HEK293T (cell line): ENCODE measurements at regions not wholly inside any gene's neighbourhood (a gene's known extent, or its start where the extent isn't known, plus 50 kb on each side); places are given as distances from the start of the nearest gene placed in this dataset.

Experiments used
- CTCF ChIA-PET: fragments of 350-600 bp; formaldehyde crosslinking; extraction: SDS; loops from one replicate; lab custom pipeline; 2021; ENCODE audit warnings: antibody characterized with exemption, inconsistent platforms; lab: Yijun Ruan, JAX
- POLR2A ChIA-PET: fragments of 350-600 bp; formaldehyde crosslinking; extraction: SDS; loops from one replicate; lab custom pipeline; 2020; ENCODE audit warnings: antibody characterized with exemption, inconsistent platforms; lab: Yijun Ruan, JAX
- DNase-seq: peaks from one replicate; pipeline ENCODE4 v3.0.0; 2012; ENCODE audit warnings: mixed read lengths; ENCODE audit errors: extremely low spot score
- ARNT ChIP-seq: fragments of 450-650 bp; IDR thresholded peaks from 2 replicates; pipeline ENCODE4 v1.6.1; 2017; ENCODE audit warnings: mild to moderate bottlenecking
- BHLHE40 ChIP-seq: fragments of 450-650 bp; IDR thresholded peaks from 2 replicates; pipeline ENCODE4 v1.6.1; 2016; ENCODE audit warnings: mild to moderate bottlenecking, moderate library complexity, borderline replicate concordance
- CTBP1 ChIP-seq: fragments of 450-650 bp; IDR thresholded peaks from 2 replicates; pipeline ENCODE4 v1.6.1; 2016; ENCODE audit warnings: borderline replicate concordance
- ELF4 ChIP-seq: fragments of 450-650 bp; IDR thresholded peaks from 2 replicates; pipeline ENCODE4 v1.6.1; 2017; ENCODE audit warnings: antibody characterized with exemption
- FOXA1 ChIP-seq: fragments of 450-650 bp; IDR thresholded peaks from 2 replicates; pipeline ENCODE4 v1.6.1; 2016; ENCODE audit warnings: mild to moderate bottlenecking
- FOXK2 ChIP-seq: fragments of 450-650 bp; IDR thresholded peaks from 2 replicates; pipeline ENCODE4 v1.6.1; 2016; ENCODE audit warnings: mild to moderate bottlenecking
- FOXM1 ChIP-seq: fragments of 450-650 bp; IDR thresholded peaks from 2 replicates; pipeline ENCODE4 v1.6.1; 2017; ENCODE audit warnings: mild to moderate bottlenecking, borderline replicate concordance
- HDGF ChIP-seq: fragments of 450-650 bp; IDR thresholded peaks from 2 replicates; pipeline ENCODE4 v1.6.1; 2017; ENCODE audit warnings: antibody characterized with exemption, borderline replicate concordance
- L3MBTL2 ChIP-seq: fragments of 450-650 bp; conservative IDR thresholded peaks from 2 replicates; pipeline ENCODE4 v1.6.1; 2016; ENCODE audit warnings: mild to moderate bottlenecking
- LEF1 ChIP-seq: fragments of 450-650 bp; IDR thresholded peaks from 2 replicates; pipeline ENCODE4 v1.6.1; 2017; ENCODE audit warnings: mild to moderate bottlenecking, borderline replicate concordance
- NFRKB ChIP-seq: fragments of 450-650 bp; IDR thresholded peaks from 2 replicates; pipeline ENCODE4 v1.6.1; 2016; ENCODE audit warnings: mild to moderate bottlenecking, moderate library complexity
- PKNOX1 ChIP-seq: fragments of 450-650 bp; IDR thresholded peaks from 2 replicates; pipeline ENCODE4 v1.6.1; 2016
- SP1 ChIP-seq: fragments of 450-650 bp; IDR thresholded peaks from 2 replicates; pipeline ENCODE4 v1.6.1; 2017
- SUZ12 ChIP-seq: fragments of 450-650 bp; IDR thresholded peaks from 2 replicates; pipeline ENCODE4 v1.6.1; 2016; ENCODE audit warnings: mild to moderate bottlenecking
- TARDBP ChIP-seq: fragments of 450-650 bp; IDR thresholded peaks from 2 replicates; pipeline ENCODE4 v1.6.1; 2016
- ZNF384 ChIP-seq: fragments of 450-650 bp; IDR thresholded peaks from 2 replicates; pipeline ENCODE4 v1.6.1; 2016

GRCh38 chr2:5285872-5286769 lies 406.1 kb upstream of the SOX11 start:
- ChIA-PET POLR2A (no interaction called here), CTCF (no interaction called here)
- no peak for TF ChIP-seq ARNT
- no peak for TF ChIP-seq L3MBTL2
- no peak for TF ChIP-seq FOXM1
- TF ChIP-seq LEF1, result no peak
- no peak for TF ChIP-seq PKNOX1
- TF ChIP-seq TARDBP, result no peak
- no peak for TF ChIP-seq ZNF384
- no peak for TF ChIP-seq ELF4
- no peak for TF ChIP-seq BHLHE40
- TF ChIP-seq FOXK2, result no peak
- TF ChIP-seq SP1, result no peak
- DNase-seq, result no peak

GRCh38 chr2:5287558-5288334 lies 404.4 kb upstream of the SOX11 start:
- TF ChIP-seq BHLHE40 (no peak), HDGF (no peak), FOXK2 (no peak), PKNOX1 (no peak), TARDBP (no peak), ZNF384 (no peak)
- ChIA-PET CTCF (no interaction called here), POLR2A (no interaction called here)
- no peak for DNase-seq

- DNase-seq, result no peak
- TF ChIP-seq ZNF384 (no peak), CTBP1 (no peak), PKNOX1 (no peak), LEF1 (no peak), SP1 (no peak), BHLHE40 (no peak), ARNT (no peak), NFRKB (no peak), FOXK2 (no peak), TARDBP (no peak), HDGF (no peak), FOXM1 (no peak), ELF4 (no peak), L3MBTL2 (no peak), FOXA1 (no peak), SUZ12 (no peak)
- ChIA-PET CTCF (no interaction called here), POLR2A (no interaction called here)
Measured at GRCh38 chr2:5290900-5291546, 401.2 kb upstream of the SOX11 start.

- TF ChIP-seq ARNT, result no peak
- no peak for TF ChIP-seq LEF1
- no peak for TF ChIP-seq L3MBTL2
- ChIA-PET POLR2A (no interaction called here), CTCF (no interaction called here)
- no peak for DNase-seq
Measured at GRCh38 chr2:5304640-5305039, 387.5 kb upstream of the SOX11 start.

- DNase-seq, result no peak
- ChIA-PET CTCF (no interaction called here), POLR2A (no interaction called here)
- TF ChIP-seq ARNT (no peak), HDGF (no peak), SUZ12 (no peak), FOXM1 (no peak), FOXK2 (no peak), ELF4 (no peak), L3MBTL2 (no peak), ZNF384 (no peak), SP1 (no peak), FOXA1 (no peak)
Measured at GRCh38 chr2:5315041-5315440, 377.1 kb upstream of the SOX11 start.

- ChIA-PET CTCF (no interaction called here), POLR2A (no interaction called here)
- no peak for DNase-seq
- TF ChIP-seq LEF1 (no peak), PKNOX1 (no peak), SUZ12 (no peak), TARDBP (no peak), BHLHE40 (no peak), L3MBTL2 (no peak), FOXK2 (no peak), HDGF (no peak), NFRKB (no peak), FOXM1 (no peak)
Measured at GRCh38 chr2:5315512-5315911, 376.7 kb upstream of the SOX11 start.
